Ascending aorta (tissue), 2 donors: ENCODE measurements at regions not wholly inside any gene's neighbourhood (a gene's known extent, or its start where the extent isn't known, plus 50 kb on each side); places are given as distances from the start of the nearest gene placed in this dataset.

Experiments
- DNase-seq, 2 donors: peaks; one replicate each; pipeline ENCODE4 v3.0.0-alpha.2; 2019; ENCODE audit warnings: low spot score in 2 of 2
- H3K27ac ChIP-seq, 2 donors: fragments of 200-600 bp; sonication (generic); one replicate each; pipeline ENCODE4 v1.5.1; 2016 to 2017; ENCODE audit warnings: mild to moderate bottlenecking in 1 of 2
- H3K27me3 ChIP-seq: fragments of 200-600 bp; sonication (generic); one replicate; pipeline ENCODE4 v1.5.1; 2017
- H3K36me3 ChIP-seq, 2 donors: fragments of 200-600 bp; sonication (generic); one replicate each; pipeline ENCODE4 v1.5.1; 2016
- H3K4me1 ChIP-seq, 2 donors: fragments of 200-600 bp; sonication (generic); one replicate each; pipeline ENCODE4 v1.5.1; 2016 to 2017; ENCODE audit warnings: mild to moderate bottlenecking in 1 of 2
- H3K4me3 ChIP-seq, 2 donors: fragments of 200-600 bp; sonication (generic); one replicate each; pipeline ENCODE4 v1.5.1; 2016 to 2017; ENCODE audit warnings: mild to moderate bottlenecking in 1 of 2
- H3K9me3 ChIP-seq, 2 donors: fragments of 200-600 bp; sonication (generic); one replicate each; pipeline ENCODE4 v1.5.1; 2016
- intact Hi-C: fragments of 100-400 bp; cut with DNase I; formaldehyde crosslinking; loops from one replicate; pipeline ENCODE4 v1.15.1; 2023
- TF ChIP-seq, protein P1 (sequence below), 3 experiments: fragments of 200-600 bp in 2 of 3; fragments of 450-650 bp in 1 of 3; sonication (generic) in 2 of 3; IDR thresholded peaks; one replicate each; pipeline ENCODE4 v1.5.1; 2016 to 2019; ENCODE audit warnings: antibody characterized with exemption in 3 of 3, mild to moderate bottlenecking in 1 of 3, moderate library complexity in 1 of 3

DNA sequence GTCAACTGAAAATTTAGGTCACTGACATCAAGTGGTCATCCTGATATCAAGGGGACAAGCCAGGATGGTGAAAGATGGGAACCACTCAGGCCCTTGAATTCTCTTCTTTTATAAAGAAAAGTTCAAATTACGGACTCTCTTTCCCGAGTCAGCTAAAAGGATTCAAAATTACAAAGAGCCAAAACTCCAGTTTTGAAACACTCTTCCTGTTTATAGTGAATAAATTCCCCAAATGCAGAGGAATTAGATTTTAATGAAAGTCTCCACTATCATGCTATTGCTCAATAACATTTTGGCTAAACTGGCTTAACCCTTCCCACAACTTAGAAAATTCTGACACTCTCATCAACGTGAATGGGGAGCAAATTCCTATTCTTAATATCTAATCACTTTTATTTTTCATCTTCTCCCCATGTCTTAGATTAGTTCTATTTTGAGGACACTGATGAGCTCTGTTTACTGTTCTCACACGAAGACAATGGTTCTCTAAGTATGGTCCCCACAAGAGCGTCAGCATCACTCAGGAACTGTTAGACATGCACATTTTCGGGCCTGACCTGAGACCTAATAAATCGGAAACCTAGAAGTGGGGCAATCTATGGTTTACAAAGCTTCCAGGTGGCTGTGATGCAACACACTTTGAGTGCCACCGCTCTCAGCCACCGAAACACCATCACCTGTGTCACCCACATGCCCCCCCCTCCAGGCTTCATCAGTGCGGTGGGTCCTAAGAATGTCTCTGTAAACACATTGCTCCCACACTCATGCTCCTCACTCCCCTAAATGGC lies 64.4 kb upstream of the TIAM1 start:
- Histone ChIP-seq H3K4me3 (no peak overlapping the region), H3K27ac (no peak overlapping the region), H3K4me1 (no peaks in the 10 kb centered on the region), H3K27me3 (no peaks in the 10 kb centered on the region), H3K36me3 (no peaks in the 10 kb centered on the region), H3K9me3 (no peaks in the 10 kb centered on the region)
- DNase-seq = no peak
- intact Hi-C loops = no loop called here
- TF ChIP-seq, protein P1, sequence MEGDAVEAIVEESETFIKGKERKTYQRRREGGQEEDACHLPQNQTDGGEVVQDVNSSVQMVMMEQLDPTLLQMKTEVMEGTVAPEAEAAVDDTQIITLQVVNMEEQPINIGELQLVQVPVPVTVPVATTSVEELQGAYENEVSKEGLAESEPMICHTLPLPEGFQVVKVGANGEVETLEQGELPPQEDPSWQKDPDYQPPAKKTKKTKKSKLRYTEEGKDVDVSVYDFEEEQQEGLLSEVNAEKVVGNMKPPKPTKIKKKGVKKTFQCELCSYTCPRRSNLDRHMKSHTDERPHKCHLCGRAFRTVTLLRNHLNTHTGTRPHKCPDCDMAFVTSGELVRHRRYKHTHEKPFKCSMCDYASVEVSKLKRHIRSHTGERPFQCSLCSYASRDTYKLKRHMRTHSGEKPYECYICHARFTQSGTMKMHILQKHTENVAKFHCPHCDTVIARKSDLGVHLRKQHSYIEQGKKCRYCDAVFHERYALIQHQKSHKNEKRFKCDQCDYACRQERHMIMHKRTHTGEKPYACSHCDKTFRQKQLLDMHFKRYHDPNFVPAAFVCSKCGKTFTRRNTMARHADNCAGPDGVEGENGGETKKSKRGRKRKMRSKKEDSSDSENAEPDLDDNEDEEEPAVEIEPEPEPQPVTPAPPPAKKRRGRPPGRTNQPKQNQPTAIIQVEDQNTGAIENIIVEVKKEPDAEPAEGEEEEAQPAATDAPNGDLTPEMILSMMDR (IDR thresholded peaks at IDR 0.05) = no peak

DNA sequence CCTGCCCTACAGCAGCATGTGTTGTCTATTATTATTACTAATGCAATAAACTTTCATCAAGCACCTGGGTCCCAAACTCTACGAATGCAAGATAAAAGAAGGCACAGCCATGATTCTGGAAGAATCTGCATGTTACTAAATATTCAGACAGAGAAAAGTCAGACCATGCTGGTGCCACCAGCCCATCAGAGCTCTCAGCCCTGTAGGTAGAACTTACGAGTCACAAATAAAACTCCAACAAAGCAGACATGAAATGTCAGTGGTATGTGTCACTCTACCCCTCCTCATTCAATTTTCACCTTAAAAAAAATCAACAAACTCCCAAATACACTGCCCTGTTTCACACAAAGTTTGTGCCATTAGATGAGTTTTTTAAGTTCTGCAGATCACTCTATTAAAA lies 62.4 kb upstream of the TIAM1 start:
- no peaks in the 10 kb centered on the region for H3K9me3 ChIP-seq
- no peaks in the 10 kb centered on the region for H3K4me1 ChIP-seq
- TF ChIP-seq, protein P1 (IDR thresholded peaks at IDR 0.05) = no peak
- intact Hi-C loops = no loop called here
- no peak for DNase-seq
- H3K36me3 ChIP-seq = no peaks in the 10 kb centered on the region
- no peak overlapping the region for H3K4me3 ChIP-seq
- H3K27me3 ChIP-seq = no peaks in the 10 kb centered on the region
- no peak overlapping the region for H3K27ac ChIP-seq

DNA sequence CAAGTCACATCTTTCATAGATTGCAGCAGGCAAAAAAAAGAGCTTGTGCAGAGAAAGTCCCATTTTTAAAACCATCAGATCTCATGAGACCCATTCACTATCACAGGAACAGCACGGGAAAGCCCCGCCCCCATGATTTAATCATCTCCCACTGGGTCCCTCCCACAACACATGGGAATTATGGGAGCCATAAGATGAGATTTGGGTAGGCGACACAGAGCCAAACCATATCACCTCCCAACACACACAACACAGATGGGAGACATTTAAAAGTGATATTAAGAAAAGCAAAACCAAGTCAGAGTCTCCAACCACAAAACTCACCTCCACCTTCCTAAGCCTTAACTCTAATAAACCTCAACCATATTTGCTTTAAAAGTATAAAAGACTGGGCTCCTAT lies 61.5 kb upstream of the TIAM1 start:
- Histone ChIP-seq H3K4me3 (no peak overlapping the region), H3K36me3 (no peaks in the 10 kb centered on the region), H3K9me3 (no peaks in the 10 kb centered on the region), H3K4me1 (no peaks in the 10 kb centered on the region), H3K27ac (no peak overlapping the region), H3K27me3 (no peaks in the 10 kb centered on the region)
- intact Hi-C loops = no loop called here
- no peak for DNase-seq
- TF ChIP-seq, protein P1 (IDR thresholded peaks at IDR 0.05) = no peak

DNA sequence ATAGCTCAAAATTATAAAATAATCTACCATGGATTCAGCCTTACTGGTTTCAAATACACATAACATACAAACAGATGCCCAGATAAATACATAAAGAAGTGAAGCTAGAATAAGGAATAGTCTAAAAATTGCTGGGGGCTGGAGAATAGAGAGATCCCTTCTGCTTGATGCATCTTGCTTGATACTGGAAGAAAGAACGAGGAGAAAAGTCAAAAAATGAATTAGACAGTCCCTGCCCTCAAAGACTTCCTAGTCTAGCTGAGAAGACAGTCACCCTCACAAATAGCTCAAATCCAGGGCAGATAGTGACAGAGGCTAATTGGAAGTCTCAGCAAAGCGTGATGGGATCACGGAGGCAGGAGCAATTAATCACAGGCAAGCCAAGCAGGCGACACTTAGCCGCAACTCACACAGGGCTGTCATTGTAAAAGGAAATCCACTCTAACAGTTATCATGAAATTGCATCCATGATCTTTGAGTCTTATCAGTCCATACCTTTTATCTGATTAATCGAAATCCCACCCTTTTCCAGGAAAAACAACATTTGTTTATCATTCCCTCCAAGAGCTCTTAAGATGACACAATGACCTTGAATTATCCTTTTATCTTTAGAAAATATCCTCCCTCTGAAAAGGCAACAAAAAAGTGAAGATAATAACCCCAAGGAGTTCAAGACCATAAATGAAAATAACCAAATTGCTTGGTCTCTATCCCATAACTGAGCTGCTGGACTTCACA lies 59.7 kb upstream of the TIAM1 start:
- DNase-seq = no peak
- intact Hi-C loops = no loop called here
- no peaks in the 10 kb centered on the region for H3K9me3 ChIP-seq
- no peaks in the 10 kb centered on the region for H3K27me3 ChIP-seq
- H3K36me3 ChIP-seq = no peaks in the 10 kb centered on the region
- H3K4me1 ChIP-seq = no peaks in the 10 kb centered on the region
- TF ChIP-seq, protein P1 (IDR thresholded peaks at IDR 0.05) = no peak
- H3K27ac ChIP-seq = no peak overlapping the region
- no peak overlapping the region for H3K4me3 ChIP-seq

DNA sequence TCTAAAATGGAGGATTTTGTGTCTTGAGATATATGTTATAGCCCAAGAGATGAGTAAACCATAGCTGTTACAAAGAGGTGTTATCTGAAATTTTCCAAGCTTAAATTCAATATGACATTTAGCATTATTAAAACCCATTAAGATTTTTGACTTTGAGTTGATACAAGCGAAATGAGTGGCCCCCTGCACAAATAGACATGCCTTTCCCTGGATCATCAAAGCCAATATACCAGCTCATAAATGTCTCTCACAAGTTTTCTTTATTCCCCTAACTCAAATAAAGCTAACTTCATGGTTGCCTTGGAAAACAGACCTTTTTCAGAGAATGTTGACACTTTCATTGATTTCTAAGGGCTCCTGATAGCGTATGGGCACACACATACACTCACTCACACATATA lies 55.5 kb upstream of the TIAM1 start:
- no peaks in the 10 kb centered on the region for H3K36me3 ChIP-seq
- no peak for DNase-seq
- H3K4me3 ChIP-seq = no peak overlapping the region
- TF ChIP-seq, protein P1 (IDR thresholded peaks at IDR 0.05) = no peak
- no peaks in the 10 kb centered on the region for H3K27me3 ChIP-seq
- intact Hi-C loops = no loop called here
- no peaks in the 10 kb centered on the region for H3K4me1 ChIP-seq
- H3K27ac ChIP-seq = no peak overlapping the region
- no peaks in the 10 kb centered on the region for H3K9me3 ChIP-seq
